NCI-H748 treated with DMSO at 0.1 percent for 48 hours (cell line): ENCODE measurements at regions not wholly inside any gene's neighbourhood (a gene's known extent, or its start where the extent isn't known, plus 50 kb on each side); places are given as distances from the start of the nearest gene placed in this dataset.
A peak's percentile ranks its signal among the peaks of the same experiment; 100 is the strongest.
"Not testable (repeated sequence)": the region's sequence is repeated elsewhere in the genome, so short reads cannot be mapped to it uniquely, and the experiment has no call there.

Experiments
- DNase-seq: peaks from one replicate; lab custom pipeline; 2025; lab: John Stamatoyannopoulos, UW

GRCh38 chr4:140246216-140246615, 92.2 kb upstream of the MAML3 start:
- no peak for DNase-seq

GRCh38 chr4:140244328-140244727, 90.3 kb upstream of the MAML3 start:
- DNase-seq = no peak

- DNase-seq = peak; percentile 64
These were observed 89.3 kb upstream of the MAML3 start for GRCh38 chr4:140243278-140243753.

- DNase-seq = no peak
These were observed 88.6 kb upstream of the MAML3 start for GRCh38 chr4:140242357-140243277.

GRCh38 chr4:140240237-140240636, 86.3 kb upstream of the MAML3 start:
- no peak for DNase-seq

- no peak for DNase-seq
These were observed 85.3 kb upstream of the MAML3 start for GRCh38 chr4:140239311-140239710.

GRCh38 chr4:140238351-140239056, 84.5 kb upstream of the MAML3 start:
- peak; percentile 55 for DNase-seq

- DNase-seq = peak; percentile 74
These were observed 83.8 kb upstream of the MAML3 start for GRCh38 chr4:140237616-140238350.

- DNase-seq = no peak
These were observed 82.7 kb upstream of the MAML3 start for GRCh38 chr4:140236654-140237169.

GRCh38 chr4:140234697-140235060, 80.7 kb upstream of the MAML3 start:
- DNase-seq = no peak

- DNase-seq = no peak
These were observed 80.1 kb upstream of the MAML3 start for GRCh38 chr4:140233791-140234696.

GRCh38 chr4:140229881-140230280, 75.9 kb upstream of the MAML3 start:
- no peak for DNase-seq

GRCh38 chr4:140227286-140227685, 73.3 kb upstream of the MAML3 start:
- DNase-seq = no peak

- DNase-seq = no peak
These were observed 69.2 kb upstream of the MAML3 start for GRCh38 chr4:140223056-140223810.

GRCh38 chr4:140222171-140222570, 68.2 kb upstream of the MAML3 start:
- DNase-seq = no peak

GRCh38 chr4:140220058-140220457, 66.1 kb upstream of the MAML3 start:
- no peak for DNase-seq

GRCh38 chr4:140219567-140219966, 65.6 kb upstream of the MAML3 start:
- DNase-seq = no peak

GRCh38 chr4:140219070-140219469, 65.1 kb upstream of the MAML3 start:
- not testable (repeated sequence) for DNase-seq

GRCh38 chr4:140213749-140214148, 59.8 kb upstream of the MAML3 start:
- no peak for DNase-seq

- DNase-seq = no peak
These were observed 59.1 kb upstream of the MAML3 start for GRCh38 chr4:140213116-140213515.
